ENCODE measurements at regions not wholly inside any gene's neighbourhood (a gene's known extent, or its start where the extent isn't known, plus 50 kb on each side); places are given as distances from the start of the nearest gene placed in this dataset.

DNA sequence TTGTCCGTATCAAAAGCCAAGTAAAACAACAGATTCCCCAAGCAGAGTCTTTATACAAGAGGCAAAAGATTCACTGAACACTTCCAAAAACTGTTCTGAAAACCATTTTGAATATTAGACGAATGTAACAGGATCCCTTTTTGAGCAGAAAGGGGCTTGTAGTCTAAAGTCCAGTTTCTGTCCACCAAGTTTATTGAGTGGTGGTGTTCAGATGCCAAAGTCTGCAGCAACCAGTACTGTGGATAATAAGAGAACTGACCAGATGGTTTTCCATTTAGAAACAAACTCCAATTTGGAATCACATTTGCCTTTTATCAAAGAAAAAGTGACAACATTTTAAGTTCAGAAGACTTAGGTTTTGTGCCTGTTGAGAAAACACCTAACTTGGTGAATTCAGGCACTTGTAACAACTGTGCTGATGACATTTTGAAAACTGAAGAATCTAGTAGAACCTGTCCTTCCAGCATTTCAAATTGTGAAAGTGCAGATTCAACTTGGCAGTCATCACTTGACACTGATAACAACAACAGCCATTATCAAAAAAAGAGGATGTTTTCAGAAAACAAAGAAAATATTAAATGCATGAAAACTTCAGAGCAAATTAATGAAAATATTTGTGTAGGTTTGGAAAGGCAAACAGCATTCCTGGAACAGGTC is 217.1 kb downstream of the CSNK2A3 start:
- no peak for DNase-seq

DNA sequence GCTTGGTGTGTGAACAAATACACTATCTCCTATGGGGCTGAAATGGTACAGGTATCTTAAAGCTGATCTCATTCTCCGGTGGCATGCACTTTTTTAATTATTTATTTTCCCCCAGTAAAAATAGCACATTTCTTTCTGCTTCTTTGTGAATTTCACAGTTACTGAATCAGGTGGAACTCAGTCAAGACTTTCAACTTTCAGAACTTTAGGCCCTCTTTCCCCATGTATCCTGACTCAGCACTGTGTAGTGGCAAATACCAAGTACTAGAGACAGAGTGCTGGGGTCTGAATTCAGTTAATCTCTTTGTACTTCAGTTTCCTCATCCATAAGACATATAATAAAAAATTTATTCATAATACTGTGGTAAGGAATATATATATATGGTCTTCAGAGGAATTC is 223.9 kb downstream of the CSNK2A3 start:
- DNase-seq: no peak

DNA sequence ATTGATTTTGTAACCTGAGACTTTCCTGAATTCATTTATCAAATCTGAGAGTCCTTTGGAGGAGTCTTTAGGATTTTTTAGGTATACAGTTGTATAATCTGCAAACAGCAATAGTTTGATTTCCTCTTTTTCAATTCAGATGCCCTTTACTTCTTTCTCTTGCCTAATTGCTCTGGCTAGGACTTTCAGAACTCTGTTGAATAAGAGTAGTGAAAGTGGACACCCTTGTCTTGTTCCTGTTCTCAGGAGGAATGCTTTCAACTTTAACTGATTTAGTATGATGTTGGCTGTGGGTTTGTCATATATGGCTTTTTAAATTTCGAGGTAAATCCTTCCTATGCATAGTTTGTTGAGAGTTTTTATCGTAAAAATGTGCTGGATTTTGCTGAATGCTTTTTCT is 227.4 kb downstream of the CSNK2A3 start:
- no peak for DNase-seq

DNA sequence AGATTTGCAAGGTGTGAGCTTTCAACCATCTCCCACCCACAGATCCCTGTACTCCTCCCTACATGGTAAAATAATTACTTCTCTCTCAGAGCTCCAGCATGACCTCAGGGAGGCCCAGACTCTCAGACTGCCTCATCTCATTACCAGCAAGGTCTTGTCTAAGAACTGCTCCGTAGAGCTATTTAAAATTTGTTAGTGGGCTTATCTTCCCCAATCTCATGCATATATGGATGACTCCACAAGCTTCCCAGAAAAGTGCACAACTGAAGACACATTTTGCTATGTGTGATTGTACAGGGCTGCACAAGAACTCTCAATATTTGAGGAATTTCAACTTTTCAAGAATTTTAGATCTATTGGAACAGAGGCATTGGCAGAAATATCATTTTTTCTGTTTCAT is 230.3 kb downstream of the CSNK2A3 start:
- no peak for DNase-seq

DNA sequence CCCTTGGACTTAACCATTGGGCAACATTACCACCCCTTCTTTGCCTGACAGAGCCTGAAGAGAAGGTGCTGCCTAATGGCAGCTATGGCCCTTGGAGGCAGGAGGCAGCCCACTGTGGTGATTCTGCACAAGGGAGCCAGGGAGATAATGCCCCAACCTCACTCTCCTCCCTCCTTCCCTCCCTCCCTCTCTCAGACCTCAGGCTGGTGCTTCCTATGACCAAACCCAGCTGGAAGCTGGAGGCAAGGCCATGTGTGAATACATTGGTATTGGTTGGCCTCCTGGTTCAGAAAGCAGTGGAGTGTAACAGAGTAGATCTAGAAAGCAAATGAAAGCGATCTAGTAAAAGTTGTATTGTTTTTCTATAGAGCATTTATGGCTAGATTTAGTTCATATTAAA is 233.1 kb downstream of the CSNK2A3 start:
- no peak for DNase-seq

DNA sequence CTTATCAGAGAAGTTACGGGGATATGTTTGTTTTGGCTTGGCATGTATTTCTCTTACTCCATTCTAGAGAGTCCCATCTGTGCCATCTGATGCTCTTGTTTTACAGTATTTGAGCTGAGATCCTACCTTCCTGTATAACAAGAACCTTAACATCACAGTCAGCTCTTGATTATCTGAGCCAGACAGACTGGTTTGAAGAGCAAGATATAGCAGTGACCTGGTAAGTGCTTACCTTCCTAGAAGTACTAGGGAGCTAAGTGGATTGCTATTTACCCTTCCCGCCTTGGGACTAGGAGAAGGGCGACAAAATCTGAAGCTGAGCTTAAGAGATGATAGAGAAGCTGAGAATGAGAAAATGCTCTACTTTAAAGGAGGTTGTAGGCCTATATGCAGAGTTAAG is 235.3 kb downstream of the CSNK2A3 start:
- DNase-seq: no peak

DNA sequence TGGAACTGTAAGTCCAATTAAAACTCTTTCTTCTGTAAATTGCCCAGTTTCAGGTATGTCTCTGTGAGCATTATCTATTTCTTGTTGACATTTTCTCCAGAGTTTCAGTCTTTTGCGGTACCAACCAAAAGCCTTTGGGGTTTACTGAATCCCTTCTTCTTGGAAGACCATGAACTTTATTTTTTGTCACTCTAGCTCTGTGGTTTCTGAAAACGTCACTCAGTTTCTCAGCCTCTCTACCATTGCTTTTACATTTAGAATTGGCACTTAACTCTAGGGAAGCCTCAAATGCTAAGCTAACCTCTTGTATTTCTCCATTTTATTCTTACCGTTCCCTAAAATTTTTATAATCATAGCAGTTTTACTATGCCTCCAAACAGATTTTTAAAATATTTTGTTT is 237.6 kb downstream of the CSNK2A3 start:
- DNase-seq: peak in 1 of 5 experiments; percentile 23

DNA sequence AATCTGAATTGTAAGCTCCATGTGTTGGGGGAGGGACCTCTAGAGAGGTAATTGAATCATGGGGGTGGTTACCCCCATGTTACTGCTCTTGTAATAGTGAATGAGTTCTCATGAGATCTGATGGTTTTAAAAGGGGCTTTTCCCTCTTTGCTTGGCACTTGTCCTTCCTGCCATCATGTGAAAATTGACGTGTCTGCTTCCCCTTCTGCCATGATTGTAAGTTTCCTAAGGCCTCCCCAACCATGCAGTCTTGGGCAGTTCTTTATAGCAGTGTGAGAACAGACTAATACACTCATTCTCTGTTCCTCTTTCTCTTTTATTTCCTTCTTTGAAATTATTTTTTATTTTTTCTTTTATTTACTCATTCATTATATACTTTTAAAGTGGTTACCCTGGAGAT is 239.4 kb downstream of the CSNK2A3 start:
- DNase-seq: no peak

DNA sequence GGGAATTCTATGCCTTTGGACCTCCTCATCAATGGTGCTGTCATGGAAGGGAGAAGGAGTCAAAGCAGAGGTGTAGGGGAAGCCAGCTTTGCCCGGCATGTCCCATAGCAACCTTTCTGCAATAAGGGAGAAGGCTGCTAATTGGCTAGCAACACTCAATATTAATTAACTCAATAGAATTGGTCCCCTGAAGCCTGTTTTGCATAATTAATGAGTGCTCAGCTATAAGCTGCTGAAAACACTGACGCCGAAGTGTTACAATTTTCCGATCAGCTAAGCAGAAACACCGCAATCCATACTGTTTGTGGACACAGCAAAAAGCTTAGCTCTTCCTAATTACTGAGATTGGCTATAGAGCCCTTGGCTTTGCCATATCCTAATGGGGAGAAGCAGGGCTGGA is 245.0 kb downstream of the CSNK2A3 start:
- no peak for DNase-seq

DNA sequence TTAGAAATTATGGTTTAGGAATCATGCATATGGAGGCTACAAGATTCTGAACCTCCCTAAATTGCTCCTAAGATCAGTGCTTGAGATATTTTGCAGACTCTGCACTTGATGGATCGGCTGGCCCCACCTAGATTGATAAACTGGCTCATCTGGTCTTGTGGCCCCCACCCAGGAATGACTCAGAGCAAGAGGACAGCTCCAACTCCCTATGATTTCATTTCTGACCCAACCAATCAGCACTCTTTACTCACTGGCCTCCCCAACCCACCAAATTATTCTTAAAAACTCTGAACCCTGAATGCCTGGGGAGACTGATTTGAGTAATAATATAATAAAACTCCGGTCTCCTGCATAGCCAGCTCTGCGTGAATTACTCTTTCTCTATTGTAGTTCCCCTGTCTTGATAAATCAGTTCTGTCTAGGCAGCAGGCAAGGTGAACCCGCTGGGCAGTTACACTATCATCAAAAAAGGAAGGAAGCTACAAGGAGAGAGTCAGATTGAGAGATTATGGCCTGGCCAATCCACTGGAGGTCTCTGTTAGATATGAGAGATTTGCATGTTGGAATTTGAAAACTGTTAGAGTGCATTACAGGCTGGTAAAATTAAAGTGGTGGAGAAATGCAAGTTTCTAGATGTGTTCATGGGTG is 245.8 kb downstream of the CSNK2A3 start:
- no peak for DNase-seq

DNA sequence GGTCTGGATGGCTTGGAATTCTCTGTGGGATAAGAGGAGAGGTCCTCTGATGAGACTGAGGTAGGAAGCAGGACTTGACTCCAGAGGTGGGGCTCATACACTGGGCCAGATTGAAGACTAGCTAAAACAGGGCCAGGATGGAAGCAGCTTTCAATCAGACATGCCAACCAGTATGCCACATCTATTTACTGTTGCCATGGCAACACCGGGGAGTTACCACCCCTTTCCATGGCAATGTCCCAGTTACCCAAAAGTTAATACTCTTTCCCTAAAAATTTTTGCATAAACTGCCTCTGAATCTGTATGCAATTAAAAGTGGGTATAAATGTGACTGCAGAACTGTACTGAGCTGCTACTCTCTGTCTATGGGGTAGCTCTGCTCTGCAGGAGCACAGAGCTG is 247.5 kb upstream of the ZBED5 start:
- DNase-seq: no peak

DNA sequence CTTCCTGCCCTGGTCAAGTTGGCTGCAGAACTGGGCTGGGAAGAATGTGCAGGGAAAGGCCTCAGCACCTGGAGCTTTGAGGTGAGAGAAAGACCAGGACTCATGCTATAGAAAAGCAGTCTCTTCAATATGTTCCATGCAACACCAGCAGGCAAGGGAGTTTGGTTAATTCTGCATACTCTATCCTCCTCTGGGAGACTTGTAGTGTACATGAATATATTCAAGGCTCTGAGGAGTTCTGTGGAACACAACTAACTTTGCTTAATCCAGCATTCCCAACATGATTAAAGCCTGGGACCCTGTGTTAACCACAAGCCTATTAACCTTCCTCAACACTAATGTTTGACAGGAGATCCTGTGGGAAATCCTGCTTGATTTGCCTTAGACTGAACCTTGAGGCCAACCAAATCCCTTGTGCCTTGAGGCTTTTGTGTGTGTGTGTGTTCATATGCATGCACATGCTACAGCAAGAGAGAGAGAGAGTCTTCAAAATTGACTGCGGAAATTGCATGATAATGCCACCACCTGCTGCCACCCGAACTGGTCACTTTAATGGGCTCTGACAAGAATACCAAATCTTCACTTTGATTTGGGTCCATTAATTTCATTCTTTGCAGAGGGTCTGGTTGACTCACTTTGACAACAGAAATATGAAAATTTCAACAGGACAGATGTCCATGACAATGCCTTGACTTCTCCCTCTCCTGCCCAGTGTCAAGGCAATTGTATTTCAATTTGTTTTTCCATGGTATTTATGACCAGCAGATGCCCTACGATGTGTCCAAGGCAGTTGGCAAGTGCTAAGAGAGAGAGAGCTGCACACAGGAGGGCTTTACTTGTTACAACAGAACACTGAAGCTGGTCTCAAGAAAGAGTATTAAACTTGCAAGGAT is 238.2 kb upstream of the ZBED5 start:
- DNase-seq: no peak

DNA sequence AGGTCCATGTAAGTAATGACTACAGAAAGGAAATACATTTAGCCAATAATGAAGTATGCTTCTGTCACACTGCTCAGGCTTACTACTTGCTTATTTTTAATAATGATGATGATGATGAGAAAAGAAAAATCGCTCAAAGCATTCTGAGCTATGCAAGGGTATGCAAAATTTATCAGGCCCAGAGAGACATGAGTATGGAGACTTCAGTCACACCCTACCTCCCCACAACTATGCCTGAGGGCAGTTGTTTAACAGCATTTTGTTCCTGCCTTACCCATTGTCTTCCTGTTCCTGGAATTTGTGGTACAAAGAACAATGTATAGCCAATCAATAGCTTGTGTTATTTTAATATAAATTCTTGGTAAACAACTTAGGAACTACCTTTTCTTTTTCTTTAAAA is 232.6 kb upstream of the ZBED5 start:
- no peak for DNase-seq

DNA sequence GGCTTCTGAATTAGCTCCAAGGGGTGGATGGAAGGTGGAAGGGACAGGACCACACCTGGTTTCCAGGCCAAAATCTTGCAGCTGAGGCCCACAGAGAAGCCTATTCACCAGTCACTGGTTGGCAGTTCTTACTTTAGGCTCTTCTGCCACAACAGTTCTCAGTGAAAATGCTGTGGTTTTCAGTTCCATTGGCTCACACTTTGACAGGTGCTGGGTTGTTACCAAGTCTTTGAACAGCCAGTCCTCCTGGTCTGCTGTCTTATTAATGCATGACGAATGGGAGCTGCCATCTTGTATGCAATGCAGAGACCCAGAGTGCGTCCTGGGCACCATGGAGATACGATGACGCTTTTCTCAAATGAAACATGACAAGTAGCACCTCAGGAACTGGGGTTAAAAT is 232.0 kb upstream of the ZBED5 start:
- no peak for DNase-seq

DNA sequence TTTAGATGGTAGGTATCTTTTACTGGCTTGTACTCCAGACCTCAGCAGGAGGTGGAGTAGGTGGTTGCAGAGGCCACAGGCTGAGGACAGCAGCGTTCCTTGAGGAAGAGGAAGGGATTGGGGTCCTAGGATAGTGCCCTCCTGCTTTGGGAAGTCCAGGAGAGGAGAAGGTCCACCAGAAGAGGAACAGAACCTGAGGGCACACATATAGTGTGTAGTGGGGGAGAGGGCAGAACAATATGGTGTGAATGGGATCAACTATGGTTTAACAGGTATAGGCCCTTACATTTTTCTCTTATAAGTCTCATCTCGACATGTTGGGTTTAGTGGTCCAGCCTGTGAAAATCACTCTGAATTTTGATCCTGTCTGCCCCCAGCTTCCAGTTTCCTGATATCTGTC is 229.1 kb upstream of the ZBED5 start:
- no peak for DNase-seq

DNA sequence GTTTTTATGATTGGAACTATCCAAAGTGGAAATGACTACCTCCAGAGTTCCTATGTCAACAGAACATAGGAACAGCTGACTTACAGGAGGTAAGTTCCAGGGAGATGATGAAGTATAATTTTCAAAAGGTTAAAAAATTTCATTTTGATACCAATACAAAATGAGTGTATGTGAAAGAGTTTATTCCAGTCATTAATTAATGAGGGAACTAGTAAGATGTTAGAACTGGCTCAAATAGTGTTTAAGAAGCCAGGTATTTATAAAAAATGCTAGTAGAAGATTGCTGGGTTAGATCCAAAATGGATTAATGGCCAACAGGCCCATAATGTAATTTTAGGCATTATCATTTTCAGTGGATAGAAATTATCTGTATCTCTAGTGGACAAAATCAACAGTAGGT is 227.7 kb upstream of the ZBED5 start:
- no peak for DNase-seq

DNA sequence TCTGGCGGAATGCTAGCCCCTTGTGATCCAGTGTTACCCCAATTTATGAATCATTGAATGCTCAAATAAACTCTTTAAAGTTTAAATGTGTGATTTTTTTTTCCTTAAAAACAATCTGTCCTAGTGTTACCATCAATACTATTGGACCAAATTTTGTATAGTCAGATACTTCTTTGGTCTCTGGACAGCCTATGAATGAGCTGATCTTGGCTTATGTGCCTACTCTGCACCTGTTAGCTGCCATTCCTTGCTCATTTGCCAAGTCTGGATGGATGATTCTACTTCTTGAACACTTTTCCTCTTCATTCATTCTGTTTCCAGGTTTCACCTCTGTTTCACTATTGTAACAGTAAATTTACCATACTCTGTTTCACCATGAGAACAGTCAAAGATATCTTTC is 226.5 kb upstream of the ZBED5 start:
- DNase-seq: no peak

DNA sequence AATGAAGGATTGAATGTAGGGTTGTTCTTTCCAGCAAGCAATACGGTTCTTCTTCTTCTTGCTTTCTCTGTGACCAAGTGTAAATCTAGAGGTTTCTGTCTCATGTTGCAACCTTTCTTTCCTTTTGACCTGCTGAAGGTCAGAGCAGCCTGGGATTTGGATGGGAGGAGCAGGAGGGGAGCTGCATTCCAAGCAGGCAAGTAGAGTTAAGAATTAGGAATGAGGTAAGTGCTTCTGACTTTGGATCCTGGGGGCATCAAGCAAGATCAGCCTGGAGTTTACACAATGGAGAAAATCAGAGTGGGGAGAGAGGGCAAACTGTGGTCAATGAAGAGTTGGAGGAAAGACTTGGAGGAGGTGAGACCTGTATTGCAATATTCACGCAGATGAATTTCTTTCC is 225.6 kb upstream of the ZBED5 start:
- no peak for DNase-seq

DNA sequence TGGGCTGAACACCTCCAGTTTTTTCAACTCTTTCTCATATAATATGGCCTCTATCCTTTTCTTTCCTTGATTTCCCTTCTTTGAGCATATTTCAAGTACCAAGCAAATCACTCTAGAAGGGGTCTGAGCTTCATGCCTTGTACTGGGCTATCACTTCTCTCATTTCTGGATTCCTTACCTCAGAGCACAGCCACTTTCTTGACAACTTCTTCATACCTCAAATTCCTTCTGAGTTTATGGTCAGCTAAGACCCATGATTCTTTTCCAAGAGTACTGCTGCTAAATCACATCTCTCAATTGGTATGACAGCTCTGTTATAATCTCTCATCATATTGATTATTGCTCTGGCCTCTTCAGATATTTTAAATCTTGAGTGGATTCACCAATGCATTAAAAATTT is 224.8 kb upstream of the ZBED5 start:
- DNase-seq: no peak

DNA sequence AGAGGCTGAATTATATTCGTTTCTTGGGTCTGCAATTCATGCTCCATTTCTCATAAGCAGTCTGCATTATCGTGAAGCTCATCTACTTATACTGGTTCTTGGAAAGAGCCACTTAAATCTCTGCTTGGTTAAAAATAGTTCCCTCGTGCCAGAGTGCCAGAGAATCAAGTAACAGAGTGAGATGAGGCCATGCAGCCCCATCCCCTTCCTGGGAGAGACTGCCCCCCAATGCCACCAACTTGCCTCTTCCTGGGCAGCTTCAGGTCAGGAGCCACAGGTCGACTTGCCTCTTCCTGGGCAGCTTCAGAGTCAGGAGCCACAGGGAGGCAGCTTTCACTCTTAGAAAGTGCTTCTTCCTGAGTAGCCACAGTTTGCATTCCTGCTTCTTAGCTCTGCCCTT is 223.9 kb upstream of the ZBED5 start:
- no peak for DNase-seq

DNA sequence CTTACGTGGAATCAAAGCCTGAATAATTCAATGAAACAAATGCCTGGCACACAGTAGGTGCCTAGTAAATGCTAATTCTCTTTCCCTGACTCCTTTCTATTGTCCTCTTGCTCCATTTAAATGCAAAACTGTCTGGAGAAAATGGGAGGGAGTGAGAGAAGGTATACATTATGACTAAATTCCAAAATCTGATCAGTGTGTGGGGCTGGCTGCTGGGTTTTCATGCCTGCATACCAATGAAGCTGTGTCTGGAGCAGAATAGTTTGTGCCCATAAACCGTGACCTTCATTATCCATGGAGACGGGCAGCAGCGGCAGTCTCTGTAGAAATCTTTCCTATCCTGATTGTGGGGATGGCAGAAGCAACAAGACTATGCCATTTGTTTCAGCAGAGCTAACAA is 223.4 kb upstream of the ZBED5 start:
- DNase-seq: no peak

DNA sequence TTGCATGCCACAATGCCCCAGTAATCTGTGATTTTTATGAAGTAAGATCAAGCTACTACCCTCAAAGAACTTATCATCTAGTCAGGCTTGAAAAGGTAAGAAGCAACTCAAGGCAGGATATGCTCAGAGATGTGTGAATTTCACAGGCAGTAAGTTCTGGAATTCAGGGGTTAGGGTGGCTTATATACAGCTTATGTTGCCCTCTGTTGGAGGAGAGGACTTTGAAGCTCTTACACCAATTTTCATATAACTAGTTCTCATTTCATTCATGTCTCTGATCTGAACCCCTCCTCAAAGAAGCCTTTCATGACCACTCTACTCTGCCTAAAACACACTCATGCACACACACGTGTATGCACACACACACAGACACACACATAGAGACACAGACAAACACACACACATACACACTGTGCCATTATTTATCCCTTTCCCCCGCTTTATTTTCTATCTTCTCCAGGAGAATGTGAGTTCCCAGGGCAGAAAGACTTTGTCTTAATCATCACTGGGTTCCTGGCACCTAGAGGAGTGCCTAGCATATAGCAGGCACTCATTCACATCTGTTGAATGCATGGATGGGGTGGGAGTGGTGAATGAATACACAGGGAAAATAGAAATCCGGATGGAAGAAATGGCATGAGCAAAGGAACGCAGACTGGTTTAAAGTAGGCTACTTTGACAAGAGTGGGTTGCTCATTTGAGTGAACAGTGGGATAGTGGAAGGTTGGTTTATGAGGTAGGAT is 220.7 kb upstream of the ZBED5 start:
- DNase-seq: no peak

DNA sequence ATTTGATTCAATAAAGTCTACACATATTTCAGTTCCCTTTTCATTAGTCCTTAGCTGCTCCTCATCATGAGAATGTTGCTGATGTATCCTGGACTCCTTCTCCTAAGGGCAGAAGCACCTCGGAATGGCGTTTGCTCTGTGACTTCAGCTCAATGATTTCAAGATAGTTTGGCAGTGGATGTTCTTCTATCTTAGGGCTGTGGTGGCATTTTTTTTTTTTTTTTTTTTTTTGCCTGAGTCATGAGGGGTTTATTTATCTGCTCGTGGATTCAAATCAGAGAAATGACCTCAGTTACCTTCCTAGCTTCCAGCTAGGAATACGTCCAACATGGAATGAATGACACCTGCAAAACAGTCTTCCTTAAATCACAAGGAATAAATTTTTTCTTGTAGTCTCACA is 220.0 kb upstream of the ZBED5 start:
- no peak for DNase-seq

All from T-helper 2 cell (primary cell).